NCI-H2081 (cell line): ENCODE measurements at regions not wholly inside any gene's neighbourhood (a gene's known extent, or its start where the extent isn't known, plus 50 kb on each side); places are given as distances from the start of the nearest gene placed in this dataset.
"Not testable (repeated sequence)": the region's sequence is repeated elsewhere in the genome, so short reads cannot be mapped to it uniquely, and the experiment has no call there.

ENCODE experiments used
- DNase-seq, 2 experiments: peaks; one replicate each; lab custom pipeline; 2025; lab: John Stamatoyannopoulos, UW

- DNase-seq = no peak
Measured at GRCh38 chr18:43800584-43800983, 523.3 kb upstream of the SYT4 start.

- no peak for DNase-seq
Measured at GRCh38 chr18:43805646-43806194, 528.4 kb upstream of the SYT4 start.

- no peak for DNase-seq
Measured at GRCh38 chr18:43812627-43813026, 535.3 kb upstream of the SYT4 start.

GRCh38 chr18:43819397-43819796 is 542.1 kb upstream of the SYT4 start:
- no peak for DNase-seq

GRCh38 chr18:43819873-43820272 is 542.6 kb upstream of the SYT4 start:
- no peak for DNase-seq

GRCh38 chr18:43825768-43826167 is 548.5 kb upstream of the SYT4 start:
- no peak for DNase-seq

GRCh38 chr18:43826215-43826614 is 548.9 kb upstream of the SYT4 start:
- DNase-seq = no peak

- no peak for DNase-seq
Measured at GRCh38 chr18:43827311-43827710, 550.0 kb upstream of the SYT4 start.

GRCh38 chr18:43830303-43830702 is 553.0 kb upstream of the SYT4 start:
- no peak for DNase-seq

GRCh38 chr18:43830947-43831346 is 553.7 kb upstream of the SYT4 start:
- DNase-seq = peak; percentile 45 to 63

GRCh38 chr18:43846299-43846698 is 569.0 kb upstream of the SYT4 start:
- DNase-seq = no peak

GRCh38 chr18:43847164-43848091 is 570.1 kb upstream of the SYT4 start:
- no peak for DNase-seq

GRCh38 chr18:43849831-43850230 is 572.5 kb upstream of the SYT4 start:
- DNase-seq = not testable (repeated sequence)

GRCh38 chr18:43855376-43855775 is 578.1 kb upstream of the SYT4 start:
- peak in 1 of 2 experiments; percentile 9 for DNase-seq

- no peak for DNase-seq
Measured at GRCh38 chr18:43863180-43863579, 585.9 kb upstream of the SYT4 start.

- no peak for DNase-seq
Measured at GRCh38 chr18:43866696-43867095, 589.4 kb upstream of the SYT4 start.

GRCh38 chr18:43868497-43868995 is 591.3 kb upstream of the SYT4 start:
- DNase-seq = no peak

- peak in 1 of 2 experiments; percentile 17 for DNase-seq
Measured at GRCh38 chr18:43869451-43870008, 592.2 kb upstream of the SYT4 start.

GRCh38 chr18:43870626-43871025 is 593.3 kb upstream of the SYT4 start:
- no peak for DNase-seq

- DNase-seq = no peak
Measured at GRCh38 chr18:43875511-43875910, 598.2 kb upstream of the SYT4 start.

- DNase-seq = no peak
Measured at GRCh38 chr18:43876286-43876685, 599.0 kb upstream of the SYT4 start.

GRCh38 chr18:43876748-43877147 is 599.5 kb upstream of the SYT4 start:
- DNase-seq = no peak
